GM21367 (cell line): ENCODE measurements at regions not wholly inside any gene's neighbourhood (a gene's known extent, or its start where the extent isn't known, plus 50 kb on each side); places are given as distances from the start of the nearest gene placed in this dataset.

ENCODE experiments used
- ATAC-seq: cut with Tn5 transposase; IDR thresholded peaks from one replicate; pipeline ENCODE4 v1.9.1; 2021; ENCODE audit not compliant: unreplicated experiment

GRCh38 chr6:53974941-53975340 is 136.3 kb upstream of the MLIP start:
- ATAC-seq: no peak

GRCh38 chr6:53975941-53976615 is 135.2 kb upstream of the MLIP start:
- no peak for ATAC-seq

GRCh38 chr6:53977551-53977950 is 133.7 kb upstream of the MLIP start:
- no peak for ATAC-seq

- ATAC-seq: no peak
Observed at GRCh38 chr6:53979468-53980067, 131.7 kb upstream of the MLIP start.

GRCh38 chr6:53982366-53983050 is 128.7 kb upstream of the MLIP start:
- ATAC-seq: no peak

GRCh38 chr6:53983301-53983700 is 127.9 kb upstream of the MLIP start:
- no peak for ATAC-seq

GRCh38 chr6:53984163-53984562 is 127.1 kb upstream of the MLIP start:
- ATAC-seq: no peak

- no peak for ATAC-seq
Observed at GRCh38 chr6:53984581-53984980, 126.7 kb upstream of the MLIP start.

- no peak for ATAC-seq
Observed at GRCh38 chr6:53985366-53985765, 125.9 kb upstream of the MLIP start.

- peak; percentile 46 for ATAC-seq
Observed at GRCh38 chr6:53986165-53986720, 125.0 kb upstream of the MLIP start.

GRCh38 chr6:53986721-53987521 is 124.3 kb upstream of the MLIP start:
- no peak for ATAC-seq

- no peak for ATAC-seq
Observed at GRCh38 chr6:53987522-53987888, 123.7 kb upstream of the MLIP start.

GRCh38 chr6:53989504-53989903 is 121.7 kb upstream of the MLIP start:
- no peak for ATAC-seq

- ATAC-seq: no peak
Observed at GRCh38 chr6:53992522-53992921, 118.7 kb upstream of the MLIP start.

- no peak for ATAC-seq
Observed at GRCh38 chr6:53994201-53994600, 117.0 kb upstream of the MLIP start.

GRCh38 chr6:53995935-53996334 is 115.3 kb upstream of the MLIP start:
- no peak for ATAC-seq

- ATAC-seq: no peak
Observed at GRCh38 chr6:53998303-53998702, 112.9 kb upstream of the MLIP start.

- no peak for ATAC-seq
Observed at GRCh38 chr6:53999088-53999755, 112.0 kb upstream of the MLIP start.

- no peak for ATAC-seq
Observed at GRCh38 chr6:54002116-54002515, 109.1 kb upstream of the MLIP start.

GRCh38 chr6:54003316-54003715 is 107.9 kb upstream of the MLIP start:
- ATAC-seq: no peak

GRCh38 chr6:54008589-54008988 is 102.7 kb upstream of the MLIP start:
- ATAC-seq: no peak
